G401.6 (cell line): ENCODE measurements at regions not wholly inside any gene's neighbourhood (a gene's known extent, or its start where the extent isn't known, plus 50 kb on each side); places are given as distances from the start of the nearest gene placed in this dataset.

Experiments used
- FAIRE-seq: peaks from 2 replicates; lab custom pipeline; 2012; peaks lifted over from hg19 to GRCh38; lab: Jason Lieb, UNC

- no peak for FAIRE-seq
Measured at GRCh38 chr2:136242687-136243277, 124.8 kb upstream of the CXCR4 start.

GRCh38 chr2:136242100-136242499, 124.2 kb upstream of the CXCR4 start:
- FAIRE-seq, result no peak

- FAIRE-seq, result no peak
Measured at GRCh38 chr2:136239079-136239685, 121.2 kb upstream of the CXCR4 start.

GRCh38 chr2:136238286-136239078, 120.5 kb upstream of the CXCR4 start:
- FAIRE-seq, result no peak

DNA sequence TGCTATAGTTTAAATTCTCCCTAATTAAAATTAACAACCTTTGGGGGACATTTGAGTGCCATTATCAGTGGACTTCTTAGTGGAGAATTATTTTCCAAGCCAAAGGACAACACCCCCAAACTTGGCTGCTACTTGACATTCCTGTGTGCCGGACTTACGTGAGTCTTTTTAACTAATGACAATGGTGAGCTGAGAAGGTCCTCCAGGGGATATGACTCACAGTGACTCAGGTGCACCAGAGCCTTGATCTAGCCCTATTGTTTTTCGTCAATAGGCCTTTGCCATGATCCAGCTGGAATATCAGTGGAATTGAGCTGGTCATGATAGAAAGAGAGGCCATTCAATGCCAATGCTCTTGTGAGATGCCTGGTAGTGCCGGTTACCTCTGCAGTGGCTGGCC, 118.1 kb upstream of the CXCR4 start:
- FAIRE-seq, result no peak

GRCh38 chr2:136235546-136235945, 117.6 kb upstream of the CXCR4 start:
- no peak for FAIRE-seq

DNA sequence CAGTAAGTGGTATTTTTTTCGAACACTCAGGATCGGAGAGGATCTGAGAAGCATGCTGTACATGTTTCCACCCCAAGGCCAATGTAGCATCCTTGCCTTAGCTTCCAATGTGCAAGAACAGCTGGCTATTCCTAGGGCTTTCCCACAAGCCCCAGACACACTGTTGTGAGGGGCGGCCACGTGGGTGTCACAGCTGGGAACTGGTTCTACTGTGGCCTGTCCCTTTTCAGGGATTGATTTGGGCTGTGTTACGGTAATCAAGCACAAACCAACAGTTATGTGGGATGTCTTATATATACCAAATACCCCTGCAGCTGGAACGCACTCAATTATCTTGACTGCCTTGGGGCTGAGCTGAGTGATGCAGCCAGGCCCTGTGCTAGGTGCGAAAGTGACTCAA, 116.3 kb upstream of the CXCR4 start:
- FAIRE-seq, result no peak

DNA sequence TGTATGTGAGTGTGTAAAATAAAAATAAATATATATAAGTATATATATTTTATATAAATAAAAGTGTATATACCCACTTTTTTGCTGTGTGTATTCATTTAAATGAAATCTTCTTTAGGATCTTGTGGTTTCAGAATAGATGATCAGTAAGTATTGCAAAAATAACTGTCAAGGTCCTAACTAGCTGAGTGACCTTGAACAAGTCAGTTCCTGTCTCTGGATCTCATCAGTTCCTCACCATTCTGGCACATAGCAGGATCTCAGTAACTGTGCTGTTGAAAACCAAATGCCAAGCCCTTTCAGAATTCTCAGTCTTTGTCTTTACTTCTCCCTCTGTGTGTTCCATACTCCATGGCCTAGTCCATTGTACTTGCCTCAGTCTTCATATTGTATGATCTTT, 115.3 kb upstream of the CXCR4 start:
- no peak for FAIRE-seq

GRCh38 chr2:136232456-136233172, 114.7 kb upstream of the CXCR4 start:
- FAIRE-seq, result no peak

GRCh38 chr2:136230464-136230863, 112.5 kb upstream of the CXCR4 start:
- no peak for FAIRE-seq

DNA sequence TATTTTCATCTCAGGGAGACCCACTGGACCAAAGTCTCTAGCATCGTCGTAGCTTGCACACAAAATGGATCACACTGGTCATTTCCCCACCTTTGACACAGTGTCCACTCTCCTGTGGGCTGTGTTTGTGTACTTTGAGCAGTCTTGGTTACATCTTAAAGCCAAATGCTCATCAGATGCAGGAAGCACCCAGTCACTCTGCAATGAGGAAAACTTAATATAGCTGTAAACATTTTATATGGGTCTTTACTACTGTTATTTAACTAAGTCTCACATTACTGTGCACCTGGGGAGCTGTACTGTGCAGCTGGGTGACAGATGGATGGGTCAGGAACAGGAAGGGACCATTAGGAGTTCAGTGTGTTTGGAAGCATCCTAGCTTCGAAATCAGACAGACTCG, 109.0 kb upstream of the CXCR4 start:
- no peak for FAIRE-seq

DNA sequence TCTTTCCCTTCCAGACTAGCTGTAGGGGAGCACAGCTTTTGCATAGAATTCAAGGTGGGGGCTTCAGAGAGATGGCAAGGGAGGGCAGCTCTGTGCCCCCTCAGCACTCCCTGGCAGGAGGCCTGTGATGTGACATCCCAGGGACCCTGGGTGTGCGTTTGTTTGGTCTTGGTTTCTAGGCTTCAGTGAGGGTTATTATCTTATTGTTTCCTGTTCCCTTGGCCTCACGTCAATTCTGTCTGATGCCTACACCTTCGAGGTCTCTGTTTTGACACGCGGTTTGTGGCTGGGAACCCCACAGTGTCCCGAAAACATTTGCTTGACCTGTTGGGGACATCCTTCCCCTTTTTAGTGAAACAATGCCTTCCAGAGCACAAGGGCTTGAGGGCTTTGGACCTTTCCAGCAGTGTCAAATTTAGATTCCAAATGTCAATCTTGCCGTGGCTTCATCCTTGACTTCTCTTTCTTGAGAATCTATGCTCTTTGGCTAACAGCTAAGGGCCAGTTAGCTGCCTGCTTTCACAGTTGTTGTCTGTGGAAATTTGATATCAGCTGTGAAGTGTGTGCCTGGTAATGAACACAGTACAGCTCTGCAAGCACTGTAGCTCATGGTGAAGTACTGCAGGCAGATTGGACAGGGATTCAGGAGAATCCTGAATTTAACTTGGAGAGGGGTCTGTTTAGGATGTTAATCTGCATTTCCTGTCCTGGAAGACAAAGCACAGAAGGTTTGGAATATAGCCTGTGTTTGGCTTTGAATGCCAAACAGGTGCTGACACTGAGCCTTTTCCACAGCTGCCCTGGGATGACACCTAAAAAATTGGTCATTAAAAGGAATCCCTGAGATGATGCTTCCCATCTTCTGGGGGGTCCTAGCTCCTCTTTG, 108.2 kb upstream of the CXCR4 start:
- FAIRE-seq, result no peak

- FAIRE-seq, result no peak
Measured at GRCh38 chr2:136223274-136223673, 105.3 kb upstream of the CXCR4 start.

- no peak for FAIRE-seq
Measured at GRCh38 chr2:136222862-136223261, 104.9 kb upstream of the CXCR4 start.

GRCh38 chr2:136221026-136221425, 103.1 kb upstream of the CXCR4 start:
- no peak for FAIRE-seq

GRCh38 chr2:136219963-136220362, 102.0 kb upstream of the CXCR4 start:
- no peak for FAIRE-seq

DNA sequence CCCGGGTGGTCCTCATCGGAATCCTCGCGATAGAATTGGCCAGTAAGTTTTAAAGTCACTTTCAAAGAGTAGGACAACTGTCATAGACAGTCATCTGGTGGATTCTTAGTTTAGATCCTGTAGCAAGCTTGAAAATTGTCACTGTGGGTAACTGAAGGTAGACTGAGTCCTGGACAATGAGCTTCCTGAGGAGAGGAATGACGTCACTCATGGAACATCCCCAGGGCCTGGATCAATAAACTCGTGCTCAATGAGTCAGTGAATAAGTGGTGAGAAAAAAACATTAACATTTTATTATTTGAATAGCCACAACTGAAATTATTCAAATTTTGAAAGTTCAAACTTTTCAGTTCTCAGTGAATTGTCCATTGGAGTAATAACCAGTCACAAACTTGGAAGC, 101.4 kb upstream of the CXCR4 start:
- FAIRE-seq, result no peak

DNA sequence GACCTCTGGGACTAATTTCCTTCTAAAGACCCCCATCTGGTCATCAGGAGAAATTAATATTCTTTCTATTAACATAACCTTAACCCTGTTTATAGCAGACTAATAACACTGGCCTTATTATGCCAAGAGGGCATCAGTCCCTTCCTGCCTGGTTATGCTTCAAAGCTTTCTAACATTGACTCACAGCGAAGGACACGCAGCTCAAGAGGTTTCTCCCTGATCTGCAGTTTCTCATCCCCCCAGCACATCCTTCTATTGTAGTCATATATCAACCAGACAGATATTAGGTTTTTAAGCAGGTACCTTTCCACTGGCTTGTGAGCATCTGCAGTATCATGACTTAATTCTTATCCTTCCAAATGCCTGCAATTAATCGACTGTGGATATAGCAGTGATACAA, 100.0 kb upstream of the CXCR4 start:
- no peak for FAIRE-seq

DNA sequence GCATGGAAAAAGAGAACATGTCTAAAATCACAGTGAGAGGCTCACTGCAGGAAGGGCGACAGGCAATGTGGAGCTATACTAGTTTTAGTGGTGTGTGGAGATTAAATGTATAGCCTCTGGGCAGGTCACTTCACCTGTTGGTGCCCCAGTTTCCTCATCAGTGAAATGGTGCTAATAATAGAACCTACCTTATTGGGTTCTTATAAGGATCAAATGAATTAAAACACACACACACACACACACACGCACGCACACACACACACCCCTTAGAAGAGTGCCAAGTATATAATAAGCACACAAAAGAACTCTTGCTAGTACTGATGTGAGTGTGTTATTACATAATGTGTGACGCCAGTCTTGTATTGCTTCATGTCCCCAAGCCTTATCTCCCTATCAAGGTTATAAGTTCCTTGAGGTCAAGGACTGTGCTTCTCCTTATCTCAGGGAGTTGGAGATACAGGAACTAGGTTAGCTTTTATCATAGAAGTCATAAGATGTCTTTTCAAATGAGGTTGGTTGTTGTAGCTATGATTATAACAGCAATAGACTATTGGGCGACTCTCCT, 98.0 kb upstream of the CXCR4 start:
- no peak for FAIRE-seq

DNA sequence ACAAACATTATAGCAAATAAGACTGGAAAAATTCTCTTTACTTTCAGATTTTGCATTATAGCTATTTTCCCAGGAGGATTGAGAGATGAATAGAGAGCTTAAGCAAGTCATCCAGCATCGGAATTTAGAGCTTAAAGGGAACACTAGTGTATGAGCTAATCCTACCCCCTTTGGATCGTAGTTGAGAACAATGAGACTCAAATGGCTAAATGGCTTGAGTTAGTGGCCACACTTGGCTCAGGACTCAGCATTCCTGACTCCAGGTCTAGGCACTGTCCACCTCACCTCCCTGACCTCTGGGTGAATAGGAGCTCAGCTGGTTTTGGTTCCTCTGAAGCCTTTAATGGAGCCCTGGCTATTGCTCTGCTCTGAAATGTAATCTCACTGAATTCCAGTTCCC, 97.5 kb upstream of the CXCR4 start:
- FAIRE-seq, result no peak

GRCh38 chr2:136214307-136215200, 96.6 kb upstream of the CXCR4 start:
- FAIRE-seq, result no peak
